GM23338 (cell line): ENCODE measurements at regions not wholly inside any gene's neighbourhood (a gene's known extent, or its start where the extent isn't known, plus 50 kb on each side); places are given as distances from the start of the nearest gene placed in this dataset.

ENCODE experiments used
- ATAC-seq: fragments of 200-7000 bp; cut with Tn5 transposase; 3 replicates; pipeline ENCODE4 v1.9.1; 2020
- DNase-seq: peaks from one replicate; pipeline ENCODE4 v3.0.0-alpha.2; 2015; ENCODE audit warnings: low spot score
- H2AFZ ChIP-seq: fragments of 200-600 bp; sonication (generic); 2 replicates; pipeline ENCODE4 v1.8.0; 2016; ENCODE audit warnings: antibody characterized with exemption, mild to moderate bottlenecking, moderate library complexity
- H3F3A ChIP-seq: fragments of 200-600 bp; sonication (generic); replicated peaks from 2 replicates; pipeline ENCODE4 v1.8.0; 2017; ENCODE audit warnings: antibody characterized with exemption, mixed run types, low read depth
- H3K27ac ChIP-seq: fragments of 200-600 bp; sonication (generic); 2 replicates; pipeline ENCODE4 v1.6.1; 2016; ENCODE audit warnings: low read depth
- H3K27me3 ChIP-seq: fragments of 200-600 bp; sonication (generic); 2 replicates; pipeline ENCODE4 v1.8.0; 2016; ENCODE audit warnings: mild to moderate bottlenecking, mixed run types, moderate library complexity; ENCODE audit not compliant: insufficient read depth
- H3K36me3 ChIP-seq: fragments of 200-600 bp; sonication (generic); 2 replicates; pipeline ENCODE4 v1.8.0; 2016; ENCODE audit warnings: mild to moderate bottlenecking; ENCODE audit not compliant: insufficient read depth
- H3K4me1 ChIP-seq: fragments of 200-600 bp; sonication (generic); 2 replicates; pipeline ENCODE4 v1.8.0; 2016; ENCODE audit warnings: mild to moderate bottlenecking, moderate library complexity; ENCODE audit not compliant: insufficient read depth
- H3K4me2 ChIP-seq: fragments of 200-600 bp; sonication (generic); 2 replicates; pipeline ENCODE4 v1.7.1; 2017; ENCODE audit warnings: mixed run types
- H3K4me3 ChIP-seq: fragments of 200-600 bp; sonication (generic); 2 replicates; pipeline ENCODE4 v1.6.1; 2016; ENCODE audit warnings: mixed run types
- H3K79me2 ChIP-seq: fragments of 200-600 bp; sonication (generic); replicated peaks from 2 replicates; pipeline ENCODE4 v1.8.0; 2017; ENCODE audit warnings: mild to moderate bottlenecking; ENCODE audit not compliant: insufficient read depth
- H3K9me2 ChIP-seq: fragments of 200-600 bp; sonication (generic); 2 replicates; pipeline ENCODE4 v1.8.0; 2017; ENCODE audit not compliant: insufficient read depth
- H4K20me1 ChIP-seq: fragments of 200-600 bp; sonication (generic); replicated peaks from 2 replicates; pipeline ENCODE4 v1.8.0; 2017; ENCODE audit warnings: mild to moderate bottlenecking; ENCODE audit not compliant: insufficient read depth
- H3K27ac Mint-ChIP-seq: 2 replicates; pipeline ENCODE4 v1.8.0; 2020; ENCODE audit warnings: inconsistent platforms, mild to moderate bottlenecking, moderate library complexity, mixed read lengths
- H3K27me3 Mint-ChIP-seq: 3 replicates; pipeline ENCODE4 v1.8.0; 2022; ENCODE audit warnings: low read depth, mild to moderate bottlenecking, moderate library complexity, mixed read lengths, inconsistent platforms; ENCODE audit not compliant: insufficient read depth, poor library complexity
- H3K36me3 Mint-ChIP-seq: 3 replicates; pipeline ENCODE4 v1.8.0; 2021; ENCODE audit warnings: low read depth, mild to moderate bottlenecking, inconsistent platforms, moderate library complexity, mixed read lengths
- H3K4me1 Mint-ChIP-seq: 3 replicates; pipeline ENCODE4 v1.8.0; 2020; ENCODE audit warnings: mild to moderate bottlenecking, inconsistent platforms, mixed read lengths
- H3K4me3 Mint-ChIP-seq: 3 replicates; pipeline ENCODE4 v1.8.0; 2021; ENCODE audit warnings: moderate library complexity, mild to moderate bottlenecking, inconsistent platforms, mixed read lengths
- H3K9me3 Mint-ChIP-seq: 3 replicates; pipeline ENCODE4 v1.8.0; 2020; ENCODE audit warnings: moderate library complexity, mild to moderate bottlenecking, inconsistent platforms, mixed read lengths
- CTCF ChIP-seq, 2 experiments: fragments of 200-600 bp in 1 of 2; sonication (generic) in 1 of 2; conservative IDR thresholded peaks; 2 replicates each; pipeline versions ENCODE4 v1.5.1 to v1.6.1; 2016 to 2017; ENCODE audit warnings: antibody characterized with exemption in 2 of 2, low read depth in 2 of 2, mild to moderate bottlenecking in 2 of 2, moderate library complexity in 1 of 2
- EZH2 ChIP-seq: fragments of 200-600 bp; sonication (generic); IDR thresholded peaks from one replicate; pipeline ENCODE4 v1.8.0; 2017; ENCODE audit warnings: antibody characterized with exemption, mild to moderate bottlenecking, low read depth; ENCODE audit not compliant: unreplicated experiment
- JUNB ChIP-seq: IDR thresholded peaks from one replicate; pipeline ENCODE4 v1.6.1; 2016; ENCODE audit warnings: antibody characterized with exemption; ENCODE audit not compliant: unreplicated experiment
- NANOG ChIP-seq: IDR thresholded peaks from 2 replicates; pipeline ENCODE4 v1.6.1; 2016; ENCODE audit warnings: antibody characterized with exemption, borderline replicate concordance
- POLR2AphosphoS5 ChIP-seq: IDR thresholded peaks from 2 replicates; pipeline ENCODE4 v1.6.1; 2016; ENCODE audit warnings: antibody characterized with exemption, low read depth
- REST ChIP-seq: IDR thresholded peaks from one replicate; pipeline ENCODE4 v1.6.1; 2018; ENCODE audit warnings: antibody characterized with exemption; ENCODE audit not compliant: unreplicated experiment
- ZNF331 ChIP-seq: fragments of 250-450 bp; sonication (Bioruptor Pico); IDR thresholded peaks from 2 replicates; pipeline ENCODE4 v1.5.0; 2020; ENCODE audit warnings: low read depth, mild to moderate bottlenecking, moderate library complexity
- TF ChIP-seq, protein P1 (sequence below): IDR thresholded peaks from 2 replicates; pipeline ENCODE4 v1.6.1; 2016; ENCODE audit warnings: antibody characterized with exemption

DNA sequence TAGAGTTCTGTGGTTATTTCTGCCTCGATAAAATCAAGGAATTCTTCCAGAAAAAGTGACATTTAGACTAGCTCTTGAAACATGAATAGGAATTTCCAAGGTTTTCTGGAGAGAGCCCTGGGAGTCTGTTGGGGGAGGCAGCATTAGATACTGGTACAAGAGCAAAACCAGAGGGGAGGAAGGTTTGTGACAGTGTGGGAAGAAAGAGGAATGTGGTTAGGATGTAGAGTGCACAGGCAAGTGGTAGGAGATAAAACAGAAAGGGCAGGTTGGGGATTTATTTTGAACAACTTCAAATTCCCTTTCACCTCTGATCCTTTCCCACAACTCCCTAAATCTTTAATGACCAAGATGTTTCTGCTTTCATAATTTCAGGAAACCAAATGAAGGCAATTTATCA lies 588.4 kb downstream of the METTL15 start:
- Histone ChIP-seq H3K4me1 (no peaks in the 10 kb centered on the region), H3K27me3 (no peaks in the 10 kb centered on the region), H3K27ac (no peak overlapping the region), H4K20me1 (no peaks in the 10 kb centered on the region), H3K9me2 (peaks cover 4% of the 10 kb centered on the region; the same call in 1 of the 2 replicates), H3K36me3 (no peaks in the 10 kb centered on the region), H3K4me3 (no peak overlapping the region), H3K4me2 (no peak overlapping the region), H3F3A (no peaks in the 10 kb centered on the region), H3K79me2 (no peaks in the 10 kb centered on the region), H2AFZ (no peak overlapping the region)
- H3K9me3 Mint-ChIP-seq = no peaks in the 10 kb centered on the region
- no peaks in the 10 kb centered on the region for H3K27me3 Mint-ChIP-seq
- no peak overlapping the region for H3K4me3 Mint-ChIP-seq
- no peaks in the 10 kb centered on the region for H3K36me3 Mint-ChIP-seq
- H3K4me1 Mint-ChIP-seq = peaks cover 12% of the 10 kb centered on the region
- no peak overlapping the region for H3K27ac Mint-ChIP-seq
- no peak for TF ChIP-seq EZH2
- TF ChIP-seq POLR2AphosphoS5 = no peak
- no peak for TF ChIP-seq ZNF331
- no peak for TF ChIP-seq CTCF (conservative IDR thresholded peaks at IDR 0.05; ENCODE audit: low read depth in 2 of 2)
- TF ChIP-seq REST = no peak
- TF ChIP-seq JUNB = no peak
- TF ChIP-seq NANOG = no peak
- TF ChIP-seq, protein P1, sequence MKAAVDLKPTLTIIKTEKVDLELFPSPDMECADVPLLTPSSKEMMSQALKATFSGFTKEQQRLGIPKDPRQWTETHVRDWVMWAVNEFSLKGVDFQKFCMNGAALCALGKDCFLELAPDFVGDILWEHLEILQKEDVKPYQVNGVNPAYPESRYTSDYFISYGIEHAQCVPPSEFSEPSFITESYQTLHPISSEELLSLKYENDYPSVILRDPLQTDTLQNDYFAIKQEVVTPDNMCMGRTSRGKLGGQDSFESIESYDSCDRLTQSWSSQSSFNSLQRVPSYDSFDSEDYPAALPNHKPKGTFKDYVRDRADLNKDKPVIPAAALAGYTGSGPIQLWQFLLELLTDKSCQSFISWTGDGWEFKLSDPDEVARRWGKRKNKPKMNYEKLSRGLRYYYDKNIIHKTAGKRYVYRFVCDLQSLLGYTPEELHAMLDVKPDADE = no peak
- ATAC-seq (no peak), DNase-seq (no peak)

GRCh38 chr11:28690746-28691145 lies 582.6 kb downstream of the METTL15 start:
- H3K4me2 ChIP-seq = no peak overlapping the region
- no peaks in the 10 kb centered on the region for H3F3A ChIP-seq
- H2AFZ ChIP-seq = no peak overlapping the region
- no peaks in the 10 kb centered on the region for H4K20me1 ChIP-seq
- DNase-seq (no peak), ATAC-seq (no peak)
- H3K9me2 ChIP-seq = peaks cover 12% of the 10 kb centered on the region; the same call in 1 of the 2 replicates
- H3K79me2 ChIP-seq = no peaks in the 10 kb centered on the region
- no peaks in the 10 kb centered on the region for H3K9me3 Mint-ChIP-seq
- no peaks in the 10 kb centered on the region for H3K36me3 Mint-ChIP-seq
- no peak overlapping the region for H3K4me3 Mint-ChIP-seq
- no peaks in the 10 kb centered on the region for H3K4me1 Mint-ChIP-seq
- H3K4me3 ChIP-seq = no peak overlapping the region
- H3K27ac Mint-ChIP-seq = no peak overlapping the region
- no peaks in the 10 kb centered on the region for H3K27me3 ChIP-seq
- H3K36me3 ChIP-seq = no peaks in the 10 kb centered on the region
- no peaks in the 10 kb centered on the region for H3K27me3 Mint-ChIP-seq
- no peaks in the 10 kb centered on the region for H3K4me1 ChIP-seq
- H3K27ac ChIP-seq = no peak overlapping the region
- TF ChIP-seq CTCF (conservative IDR thresholded peaks at IDR 0.05; ENCODE audit: low read depth in 2 of 2) = no peak
